RPMI7951 (cell line): ENCODE measurements at regions not wholly inside any gene's neighbourhood (a gene's known extent, or its start where the extent isn't known, plus 50 kb on each side); places are given as distances from the start of the nearest gene placed in this dataset.
A peak's percentile ranks its signal among the peaks of the same experiment; 100 is the strongest.
"Not testable (repeated sequence)": the region's sequence is repeated elsewhere in the genome, so short reads cannot be mapped to it uniquely, and the experiment has no call there.

Experiments
- DNase-seq: peaks from one replicate; pipeline ENCODE4 v3.0.0-alpha.2; 2012; ENCODE audit warnings: low read depth

GRCh38 chr15:38002883-38003477, 68.5 kb downstream of the TMCO5A start:
- peak; percentile 77 for DNase-seq

- no peak for DNase-seq
Measured at GRCh38 chr15:38004218-38004861, 69.9 kb downstream of the TMCO5A start.

- no peak for DNase-seq
Measured at GRCh38 chr15:38005953-38006808, 71.7 kb downstream of the TMCO5A start.

GRCh38 chr15:38010395-38010794, 76.0 kb downstream of the TMCO5A start:
- peak; percentile 87 for DNase-seq

DNA sequence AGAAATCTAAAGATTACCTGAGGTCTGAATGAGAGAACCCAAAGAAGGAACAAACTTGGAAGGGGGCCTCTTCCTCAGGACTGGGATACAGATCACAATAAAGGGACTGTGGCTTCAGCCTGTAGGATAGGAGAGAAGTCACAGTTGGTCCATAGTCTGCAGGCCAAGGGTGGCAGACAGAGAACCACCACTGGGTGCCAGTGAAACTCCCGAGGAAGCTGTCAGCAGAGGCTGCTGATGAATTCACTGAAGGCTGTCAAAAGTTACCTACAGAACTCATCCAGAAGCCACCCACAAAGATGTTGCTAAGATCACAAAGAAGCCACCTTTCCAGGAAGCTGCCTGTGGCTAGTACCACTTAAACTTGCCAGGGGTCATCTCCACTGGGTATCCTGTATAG, 78.5 kb downstream of the TMCO5A start:
- no peak for DNase-seq

GRCh38 chr15:38017721-38018120, 83.3 kb downstream of the TMCO5A start:
- no peak for DNase-seq

GRCh38 chr15:38019066-38019465, 84.6 kb downstream of the TMCO5A start:
- no peak for DNase-seq

DNA sequence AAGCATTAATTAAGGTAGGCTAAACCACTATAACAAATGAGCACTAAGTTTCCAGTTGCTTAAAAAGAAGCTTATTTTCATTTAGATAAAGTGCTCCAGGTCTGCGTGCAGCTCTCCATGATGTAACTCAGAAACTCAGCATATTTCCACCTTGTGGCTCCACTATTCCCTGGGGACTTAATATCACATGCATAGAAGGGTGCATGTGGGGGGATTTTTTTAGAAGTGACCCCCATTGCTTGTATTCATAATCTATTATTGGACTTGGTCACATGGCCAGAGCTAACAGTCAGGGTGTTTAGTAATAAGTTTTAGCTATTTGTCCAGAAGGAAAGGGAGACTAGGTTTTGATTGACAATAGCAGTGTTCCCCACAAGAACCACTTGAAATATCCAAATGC, 86.8 kb downstream of the TMCO5A start:
- DNase-seq = no peak

DNA sequence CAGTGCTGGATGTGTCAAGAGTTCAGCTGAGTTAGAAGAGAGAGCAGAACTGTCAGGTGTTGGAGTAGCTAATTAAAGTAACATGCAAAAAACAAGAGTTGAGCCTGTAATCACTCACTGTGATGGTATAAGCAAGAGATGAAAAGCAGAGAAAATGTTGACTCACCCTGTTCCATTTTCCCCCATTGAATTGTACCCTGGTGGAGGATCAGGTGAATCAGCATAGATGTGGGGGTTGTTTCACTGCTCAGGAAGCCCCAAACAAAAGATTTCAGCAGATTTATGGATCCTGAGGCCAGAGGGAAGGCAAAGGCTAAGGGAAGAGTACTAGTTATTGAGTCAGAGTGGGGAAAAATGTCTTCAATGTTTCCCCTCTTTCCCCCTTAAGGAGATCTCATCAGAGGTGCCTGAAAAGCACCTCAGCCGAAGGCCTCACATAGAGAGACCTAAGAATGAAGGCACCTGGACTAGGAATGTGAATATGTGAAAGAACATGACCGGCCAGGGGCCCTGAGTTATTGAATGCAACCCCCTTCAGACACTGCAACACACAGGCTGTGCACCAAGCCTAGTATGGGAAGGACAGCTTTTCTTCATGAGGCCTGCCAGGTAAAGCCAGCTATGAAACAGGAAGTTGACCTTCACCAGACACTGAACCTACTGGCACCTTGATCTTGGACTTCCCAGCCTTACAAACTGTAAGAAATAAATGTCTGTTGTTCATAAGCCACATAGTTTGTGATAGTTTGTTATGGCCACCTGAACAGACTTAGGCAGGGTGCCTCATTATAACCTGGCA, 90.1 kb downstream of the TMCO5A start:
- DNase-seq = no peak

GRCh38 chr15:38025656-38026055, 91.2 kb downstream of the TMCO5A start:
- not testable (repeated sequence) for DNase-seq

GRCh38 chr15:38028869-38029268, 94.4 kb downstream of the TMCO5A start:
- peak; percentile 26 for DNase-seq

GRCh38 chr15:38029736-38030135, 95.3 kb downstream of the TMCO5A start:
- peak; percentile 33 for DNase-seq

GRCh38 chr15:38030609-38031008, 96.2 kb downstream of the TMCO5A start:
- no peak for DNase-seq

GRCh38 chr15:38035701-38036100, 101.3 kb downstream of the TMCO5A start:
- DNase-seq = peak; percentile 54

DNA sequence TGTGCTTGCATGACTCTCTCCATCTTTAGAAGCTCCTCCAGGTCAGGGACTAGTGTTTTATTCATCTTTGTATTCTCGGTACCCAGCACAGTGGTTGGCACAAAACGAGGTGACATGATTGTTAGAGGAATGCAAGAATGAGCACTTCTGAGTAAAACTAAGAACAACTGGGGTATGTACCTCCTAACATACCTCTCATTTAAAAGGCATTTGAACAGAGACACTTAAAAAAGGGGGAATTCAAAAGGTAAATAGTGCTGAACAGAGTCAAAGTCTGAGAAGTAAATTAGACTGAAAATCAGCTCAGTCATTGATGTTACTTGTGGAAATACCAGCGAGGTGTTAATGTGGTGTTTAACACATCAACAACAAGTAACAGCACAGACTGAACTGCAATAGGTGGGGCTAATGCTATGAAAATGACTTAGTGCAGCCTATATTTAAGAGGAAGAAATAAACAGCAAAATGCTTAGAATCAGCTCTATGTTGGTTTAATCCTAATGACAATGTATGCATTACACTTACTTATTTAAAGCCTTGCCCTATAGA, 102.4 kb downstream of the TMCO5A start:
- DNase-seq = no peak

GRCh38 chr15:38038659-38039442, 104.4 kb downstream of the TMCO5A start:
- peak; percentile 85 for DNase-seq

- DNase-seq = no peak
Measured at GRCh38 chr15:38040615-38041014, 106.2 kb downstream of the TMCO5A start.

DNA sequence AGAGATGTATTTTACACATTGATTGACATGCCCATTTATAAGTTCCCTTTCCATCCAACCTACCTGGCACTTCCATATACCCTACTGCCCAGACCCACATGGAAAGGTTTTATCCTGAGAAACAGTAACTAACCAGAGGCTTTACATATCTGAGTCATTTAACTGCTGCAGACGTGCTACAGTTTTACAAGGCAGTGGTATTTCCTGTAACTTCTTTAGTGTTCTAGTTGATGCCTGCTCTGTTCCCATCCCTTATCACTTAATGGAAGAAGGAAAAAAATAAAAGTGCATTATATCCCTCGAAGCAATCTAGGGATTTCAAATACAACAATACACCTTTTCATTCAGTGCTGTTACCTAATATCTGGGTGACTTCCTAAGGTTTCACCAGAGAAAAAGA, 107.1 kb downstream of the TMCO5A start:
- peak; percentile 74 for DNase-seq

DNA sequence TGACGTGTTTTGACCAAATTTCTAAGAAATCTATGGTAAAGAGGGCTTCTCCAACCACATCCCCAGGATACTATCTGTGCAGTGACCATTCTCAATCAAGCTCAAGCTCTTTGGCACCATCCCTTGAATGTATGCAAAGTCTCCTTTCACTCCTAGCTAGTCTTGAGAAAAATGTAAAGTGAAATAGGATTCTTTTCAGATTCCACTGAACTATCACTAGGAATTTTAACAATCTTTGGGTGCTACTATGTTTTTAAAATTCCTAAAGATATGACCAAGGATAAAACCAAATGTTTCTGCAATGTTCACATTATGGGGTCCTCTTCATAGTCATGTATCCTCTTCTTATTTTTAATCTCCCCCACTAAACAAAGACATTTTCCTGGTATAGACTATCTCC, 107.8 kb downstream of the TMCO5A start:
- no peak for DNase-seq

DNA sequence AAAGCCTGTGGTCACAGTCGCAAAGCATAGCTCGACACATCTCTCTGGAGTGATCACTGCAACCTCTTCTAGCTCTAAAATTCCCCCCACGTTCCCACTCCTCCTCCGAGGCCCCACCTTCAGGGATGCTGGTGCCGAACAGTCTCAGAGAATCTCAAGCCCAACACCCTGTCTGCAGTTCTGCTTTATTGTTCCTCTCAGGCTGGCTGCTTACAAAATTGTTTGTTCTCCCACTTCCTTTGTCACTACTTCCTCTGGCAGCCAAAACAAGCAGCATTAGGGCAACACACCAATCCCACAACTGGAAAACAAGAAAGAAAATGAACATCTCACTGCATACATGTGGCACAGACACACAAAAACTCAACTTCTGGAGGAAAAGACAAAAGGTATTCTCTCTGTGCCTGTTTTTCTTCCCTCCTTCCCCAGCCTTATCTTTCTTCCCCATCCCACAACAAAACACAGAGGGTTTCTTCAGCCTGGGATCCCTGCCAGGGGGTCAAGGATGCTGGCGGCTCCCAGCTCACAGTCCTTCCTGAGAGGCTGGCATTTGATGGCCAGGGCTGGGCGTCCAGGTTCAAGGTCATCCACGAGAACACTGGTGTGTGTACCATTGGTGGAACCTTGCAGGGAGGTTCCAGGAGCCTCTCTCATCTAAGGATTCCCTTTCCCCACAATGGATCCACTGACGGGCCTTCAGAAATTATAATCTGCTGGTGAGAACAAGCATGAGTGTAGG, 108.4 kb downstream of the TMCO5A start:
- no peak for DNase-seq
